Panc1 (cell line): ENCODE measurements at regions not wholly inside any gene's neighbourhood (a gene's known extent, or its start where the extent isn't known, plus 50 kb on each side); places are given as distances from the start of the nearest gene placed in this dataset.

Experiments used
- POLR2AphosphoS5 ChIP-seq: IDR thresholded peaks from 2 replicates; pipeline ENCODE4 v1.6.1; 2012; ENCODE audit warnings: mild to moderate bottlenecking, low read depth, low read length, moderate library complexity
- TF ChIP-seq, protein P1 (sequence below): fragments of 450-650 bp; IDR thresholded peaks from 2 replicates; pipeline ENCODE4 v1.5.1; 2017; ENCODE audit warnings: mild to moderate bottlenecking

DNA sequence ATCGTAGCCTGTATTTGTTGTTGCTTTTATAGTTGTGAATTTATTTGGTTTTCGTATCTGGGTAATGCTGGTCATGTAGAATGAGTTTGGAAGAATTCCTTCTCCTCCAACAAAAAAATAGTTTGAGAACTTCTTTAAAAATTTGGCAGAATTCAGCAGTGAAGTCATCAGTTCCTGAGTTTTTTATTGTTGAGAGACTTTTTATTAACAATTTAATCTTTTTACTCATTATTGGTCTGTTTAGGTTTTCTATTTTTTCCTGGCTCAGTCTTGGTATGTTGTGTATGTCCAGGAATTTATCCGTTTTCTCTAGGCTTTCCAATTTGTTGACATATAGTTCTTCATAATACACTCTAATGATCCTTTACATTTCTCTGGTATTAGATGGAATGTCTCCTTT is 1613.3 kb upstream of the PIK3C3 start:
- TF ChIP-seq, protein P1, sequence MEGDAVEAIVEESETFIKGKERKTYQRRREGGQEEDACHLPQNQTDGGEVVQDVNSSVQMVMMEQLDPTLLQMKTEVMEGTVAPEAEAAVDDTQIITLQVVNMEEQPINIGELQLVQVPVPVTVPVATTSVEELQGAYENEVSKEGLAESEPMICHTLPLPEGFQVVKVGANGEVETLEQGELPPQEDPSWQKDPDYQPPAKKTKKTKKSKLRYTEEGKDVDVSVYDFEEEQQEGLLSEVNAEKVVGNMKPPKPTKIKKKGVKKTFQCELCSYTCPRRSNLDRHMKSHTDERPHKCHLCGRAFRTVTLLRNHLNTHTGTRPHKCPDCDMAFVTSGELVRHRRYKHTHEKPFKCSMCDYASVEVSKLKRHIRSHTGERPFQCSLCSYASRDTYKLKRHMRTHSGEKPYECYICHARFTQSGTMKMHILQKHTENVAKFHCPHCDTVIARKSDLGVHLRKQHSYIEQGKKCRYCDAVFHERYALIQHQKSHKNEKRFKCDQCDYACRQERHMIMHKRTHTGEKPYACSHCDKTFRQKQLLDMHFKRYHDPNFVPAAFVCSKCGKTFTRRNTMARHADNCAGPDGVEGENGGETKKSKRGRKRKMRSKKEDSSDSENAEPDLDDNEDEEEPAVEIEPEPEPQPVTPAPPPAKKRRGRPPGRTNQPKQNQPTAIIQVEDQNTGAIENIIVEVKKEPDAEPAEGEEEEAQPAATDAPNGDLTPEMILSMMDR, result no peak
- no peak for TF ChIP-seq POLR2AphosphoS5
